Breast epithelium (tissue), 4 donors: ENCODE measurements at regions not wholly inside any gene's neighbourhood (a gene's known extent, or its start where the extent isn't known, plus 50 kb on each side); places are given as distances from the start of the nearest gene placed in this dataset.

ENCODE experiments used
- DNase-seq, 2 donors: peaks; one replicate each; pipeline ENCODE4 v3.0.0-alpha.2; 2019; ENCODE audit warnings: low spot score in 2 of 2
- H3K27ac ChIP-seq, 2 donors: fragments of 200-600 bp; sonication (generic) in 1 of 2; one replicate each; pipeline ENCODE4 v1.5.1; 2016 to 2019; ENCODE audit warnings: mild to moderate bottlenecking in 1 of 2
- H3K27me3 ChIP-seq, 2 donors: fragments of 200-600 bp; sonication (generic) in 1 of 2; one replicate each; pipeline versions ENCODE4 v1.5.1 to v1.6.0; 2017 to 2019; ENCODE audit warnings: control low read depth in 1 of 2, mild to moderate bottlenecking in 1 of 2
- H3K36me3 ChIP-seq: fragments of 200-600 bp; one replicate; pipeline ENCODE4 v1.5.1; 2019
- H3K4me1 ChIP-seq, 2 donors: fragments of 200-600 bp; sonication (generic); one replicate each; pipeline ENCODE4 v1.5.1; 2016 to 2019; ENCODE audit warnings: control low read depth in 1 of 2
- H3K4me3 ChIP-seq, 3 donors: fragments of 200-600 bp; sonication (generic); 1 replicate in 2 of 3; 2 replicates in 1 of 3; pipeline ENCODE4 v1.5.1; 2016 to 2019; ENCODE audit warnings: mild to moderate bottlenecking in 3 of 3, moderate library complexity in 2 of 3
- H3K9me3 ChIP-seq, 2 donors: fragments of 200-600 bp; sonication (generic) in 1 of 2; one replicate each; pipeline ENCODE4 v1.5.1; 2016 to 2019; ENCODE audit warnings: control low read depth in 1 of 2
- POLR2A ChIP-seq: fragments of 450-650 bp; IDR thresholded peaks from one replicate; pipeline ENCODE4 v1.6.1; 2016; ENCODE audit warnings: antibody characterized with exemption, mild to moderate bottlenecking, moderate library complexity
- POLR2AphosphoS5 ChIP-seq, 3 donors: sonication (generic); formaldehyde crosslinking; IDR thresholded peaks; one replicate each; pipeline ENCODE4 v1.6.1; 2017; ENCODE audit warnings: antibody characterized with exemption in 3 of 3
- intact Hi-C: fragments of 100-400 bp; cut with DNase I; formaldehyde crosslinking; loops from one replicate; pipeline ENCODE4 v1.15.1; 2023; ENCODE audit warnings: low total_unique reads
- TF ChIP-seq, protein P1 (sequence below), 3 donors: fragments of 450-650 bp; IDR thresholded peaks; one replicate each; pipeline ENCODE4 v1.5.1; 2016 to 2017; ENCODE audit warnings: antibody characterized with exemption in 3 of 3, mild to moderate bottlenecking in 3 of 3, moderate library complexity in 3 of 3

DNA sequence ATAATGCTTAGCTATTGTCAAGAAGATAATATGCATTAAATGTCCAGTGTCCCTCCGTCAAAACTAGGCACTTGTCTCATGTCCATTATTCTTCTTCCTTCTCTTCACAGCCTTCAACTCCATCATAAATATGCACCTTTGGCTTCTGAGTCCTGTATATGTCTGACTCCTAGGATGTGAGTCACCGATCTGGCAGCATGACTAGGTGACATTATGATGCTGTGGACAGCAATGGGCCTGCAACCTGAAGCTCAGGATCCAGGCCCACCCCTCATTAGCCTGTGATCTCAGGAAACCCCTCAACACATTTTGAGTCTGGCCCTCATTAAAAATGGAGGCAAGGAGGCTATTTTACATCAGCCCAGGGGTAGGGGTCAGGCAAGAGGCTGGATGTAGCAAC is 362.5 kb upstream of the ZMIZ1 start:
- Histone ChIP-seq H3K4me1 (no peaks in the 10 kb centered on the region), H3K9me3 (no peaks in the 10 kb centered on the region), H3K27ac (no peak overlapping the region), H3K4me3 (no peak overlapping the region), H3K36me3 (no peaks in the 10 kb centered on the region), H3K27me3 (no peaks in the 10 kb centered on the region)
- intact Hi-C loops: no loop called here
- TF ChIP-seq, protein P1, sequence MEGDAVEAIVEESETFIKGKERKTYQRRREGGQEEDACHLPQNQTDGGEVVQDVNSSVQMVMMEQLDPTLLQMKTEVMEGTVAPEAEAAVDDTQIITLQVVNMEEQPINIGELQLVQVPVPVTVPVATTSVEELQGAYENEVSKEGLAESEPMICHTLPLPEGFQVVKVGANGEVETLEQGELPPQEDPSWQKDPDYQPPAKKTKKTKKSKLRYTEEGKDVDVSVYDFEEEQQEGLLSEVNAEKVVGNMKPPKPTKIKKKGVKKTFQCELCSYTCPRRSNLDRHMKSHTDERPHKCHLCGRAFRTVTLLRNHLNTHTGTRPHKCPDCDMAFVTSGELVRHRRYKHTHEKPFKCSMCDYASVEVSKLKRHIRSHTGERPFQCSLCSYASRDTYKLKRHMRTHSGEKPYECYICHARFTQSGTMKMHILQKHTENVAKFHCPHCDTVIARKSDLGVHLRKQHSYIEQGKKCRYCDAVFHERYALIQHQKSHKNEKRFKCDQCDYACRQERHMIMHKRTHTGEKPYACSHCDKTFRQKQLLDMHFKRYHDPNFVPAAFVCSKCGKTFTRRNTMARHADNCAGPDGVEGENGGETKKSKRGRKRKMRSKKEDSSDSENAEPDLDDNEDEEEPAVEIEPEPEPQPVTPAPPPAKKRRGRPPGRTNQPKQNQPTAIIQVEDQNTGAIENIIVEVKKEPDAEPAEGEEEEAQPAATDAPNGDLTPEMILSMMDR (IDR thresholded peaks at IDR 0.05): no peak
- TF ChIP-seq POLR2A (no peak), POLR2AphosphoS5 (IDR thresholded peaks at IDR 0.05) (no peak)
- no peak for DNase-seq

DNA sequence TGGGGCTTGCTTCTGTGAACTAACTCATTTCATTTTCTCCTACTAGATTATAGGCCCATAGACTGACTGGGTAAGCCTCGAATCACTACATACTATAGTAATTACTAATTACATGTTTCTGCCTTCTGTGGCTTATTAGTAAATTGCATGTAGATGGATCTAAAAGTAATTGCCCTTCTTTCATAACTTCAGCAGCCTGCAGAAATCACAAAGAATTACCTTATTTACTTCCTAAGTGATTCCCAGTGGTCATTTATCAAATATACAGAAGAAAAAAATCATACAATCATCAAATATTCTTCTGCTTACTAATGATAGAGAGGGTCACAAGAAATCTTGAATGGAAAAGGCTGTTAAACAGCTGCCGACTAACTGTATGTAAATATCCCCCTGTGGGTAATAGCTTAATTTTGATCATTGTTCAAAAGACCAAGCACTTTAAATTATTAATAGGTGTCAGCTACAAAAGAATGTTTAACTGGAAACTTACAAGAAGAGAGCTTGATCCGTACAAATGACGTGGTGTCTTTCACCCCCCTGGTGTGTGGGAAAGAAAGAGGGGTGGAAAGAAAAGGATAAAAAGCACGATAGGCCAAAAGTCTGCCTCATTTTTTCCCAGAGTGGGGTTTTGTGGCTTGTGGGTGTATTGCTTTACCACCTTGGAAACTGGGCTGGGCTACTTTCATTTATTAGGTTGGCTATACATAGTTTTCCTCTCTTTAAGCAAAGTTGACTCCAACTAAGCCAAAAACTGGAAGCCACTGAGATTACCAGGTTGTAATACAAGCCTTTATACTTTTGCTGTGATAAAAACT is 361.8 kb upstream of the ZMIZ1 start:
- Histone ChIP-seq H3K36me3 (no peaks in the 10 kb centered on the region), H3K27me3 (no peaks in the 10 kb centered on the region), H3K4me1 (no peaks in the 10 kb centered on the region), H3K4me3 (no peak overlapping the region), H3K9me3 (no peaks in the 10 kb centered on the region), H3K27ac (no peak overlapping the region)
- intact Hi-C loops: no loop called here
- TF ChIP-seq POLR2AphosphoS5 (IDR thresholded peaks at IDR 0.05): no peak
- TF ChIP-seq, protein P1 (IDR thresholded peaks at IDR 0.05): no peak
- TF ChIP-seq POLR2A: no peak
- no peak for DNase-seq

GRCh38 chr10:78707745-78708144 is 361.0 kb upstream of the ZMIZ1 start:
- no peak for DNase-seq
- TF ChIP-seq POLR2AphosphoS5 (IDR thresholded peaks at IDR 0.05): no peak
- TF ChIP-seq POLR2A: no peak
- TF ChIP-seq, protein P1 (IDR thresholded peaks at IDR 0.05): no peak

GRCh38 chr10:78712147-78712546 is 356.6 kb upstream of the ZMIZ1 start:
- Histone ChIP-seq H3K27me3 (no peaks in the 10 kb centered on the region), H3K9me3 (no peaks in the 10 kb centered on the region), H3K27ac (no peak overlapping the region), H3K36me3 (no peaks in the 10 kb centered on the region), H3K4me1 (no peaks in the 10 kb centered on the region), H3K4me3 (no peak overlapping the region)
- TF ChIP-seq POLR2AphosphoS5 (IDR thresholded peaks at IDR 0.05) (no peak), POLR2A (no peak)
- TF ChIP-seq, protein P1 (IDR thresholded peaks at IDR 0.05): no peak
- no peak for DNase-seq
- intact Hi-C loops: no loop called here

More at GRCh38 chr10:78707745-78708144, 361.0 kb upstream of the ZMIZ1 start:
- intact Hi-C loops: no loop called here
- Histone ChIP-seq H3K36me3 (no peaks in the 10 kb centered on the region), H3K27ac (no peak overlapping the region), H3K4me3 (no peak overlapping the region), H3K4me1 (no peaks in the 10 kb centered on the region), H3K9me3 (no peaks in the 10 kb centered on the region), H3K27me3 (no peaks in the 10 kb centered on the region)

- Histone ChIP-seq H3K4me3 (no peak overlapping the region), H3K9me3 (no peaks in the 10 kb centered on the region), H3K27me3 (no peaks in the 10 kb centered on the region), H3K27ac (no peak overlapping the region), H3K4me1 (no peaks in the 10 kb centered on the region), H3K36me3 (no peaks in the 10 kb centered on the region)
- TF ChIP-seq POLR2AphosphoS5 (IDR thresholded peaks at IDR 0.05): no peak
- no peak for TF ChIP-seq POLR2A
- intact Hi-C loops: no loop called here
- no peak for DNase-seq
Observed at GRCh38 chr10:78713659-78714058, 355.1 kb upstream of the ZMIZ1 start.
